IPS DF 4.7 (cell line): ENCODE measurements at regions not wholly inside any gene's neighbourhood (a gene's known extent, or its start where the extent isn't known, plus 50 kb on each side); places are given as distances from the start of the nearest gene placed in this dataset.
"Not testable (repeated sequence)": the region's sequence is repeated elsewhere in the genome, so short reads cannot be mapped to it uniquely, and the experiment has no call there.

Source experiments
- DNase-seq: peaks from one replicate; pipeline ENCODE4 v3.0.0-alpha.2; 2013; ENCODE audit warnings: low spot score; ENCODE audit errors: extremely low read depth

DNA sequence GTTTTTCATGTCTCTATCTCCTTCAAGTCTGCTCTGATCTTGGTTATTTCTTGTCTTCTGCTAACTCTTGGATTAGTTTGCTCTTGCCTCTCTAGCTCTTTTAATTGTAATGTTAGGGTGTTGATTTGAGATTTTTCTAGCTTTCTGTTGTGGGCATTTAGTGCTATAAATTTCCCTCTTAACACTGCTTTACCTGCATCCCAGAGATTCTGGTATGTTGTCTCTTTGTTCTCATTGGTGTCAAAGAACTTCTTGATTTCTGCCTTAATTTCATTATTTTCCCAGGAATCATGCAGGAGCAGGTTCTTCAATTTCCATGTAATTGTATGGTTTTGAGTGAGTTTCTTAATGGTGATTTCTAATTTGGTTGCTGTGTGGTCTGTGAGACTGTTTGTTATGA is 128.5 kb upstream of the ZNF267 start:
- not testable (repeated sequence) for DNase-seq

DNA sequence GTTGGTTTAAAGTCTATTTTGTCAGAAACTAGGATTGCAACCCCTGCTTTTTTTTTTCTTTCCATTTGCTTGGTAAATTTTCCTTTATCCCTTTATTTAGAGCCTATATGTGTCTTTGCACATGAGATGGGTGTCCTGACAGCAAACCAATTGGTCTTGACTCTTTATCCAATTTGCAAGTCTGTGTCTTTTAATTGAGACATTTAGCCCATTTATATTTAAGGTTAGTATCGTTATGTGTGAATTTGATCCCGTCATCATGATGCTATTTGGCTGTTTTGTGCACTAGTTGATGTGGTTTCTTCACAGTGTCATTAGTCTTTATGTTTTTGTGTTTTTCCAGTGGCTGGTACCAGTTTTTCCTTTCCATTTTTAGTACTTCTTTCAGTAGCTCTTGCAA is 127.7 kb upstream of the ZNF267 start:
- no peak for DNase-seq

DNA sequence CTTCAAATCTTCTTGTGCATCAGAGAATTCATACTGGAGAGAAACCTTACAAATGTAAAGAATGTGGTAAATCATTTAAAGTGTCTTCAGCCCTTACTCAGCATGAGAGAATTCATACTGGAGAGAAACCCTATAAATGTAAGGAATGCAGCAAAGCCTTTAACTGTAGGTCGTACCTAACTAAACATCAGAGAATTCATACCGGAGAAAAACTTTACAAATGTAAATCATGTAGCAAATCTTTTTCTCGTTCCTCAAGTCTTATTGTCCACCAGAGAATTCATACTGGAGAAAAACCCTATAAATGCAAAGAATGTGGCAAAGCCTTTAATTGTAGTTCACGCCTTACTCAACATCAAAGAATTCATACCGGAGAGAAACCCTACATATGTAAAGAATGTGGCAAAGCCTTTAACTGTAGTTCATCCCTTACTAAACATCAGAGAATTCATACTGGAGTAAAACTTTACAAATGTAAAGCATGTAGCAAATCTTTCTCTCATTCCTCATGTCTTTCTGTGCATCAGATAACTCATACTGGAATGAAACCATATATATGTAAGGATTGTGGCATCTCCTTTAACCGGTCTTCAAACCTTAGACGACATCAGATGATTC is 118.5 kb upstream of the ZNF267 start:
- DNase-seq, result no peak

DNA sequence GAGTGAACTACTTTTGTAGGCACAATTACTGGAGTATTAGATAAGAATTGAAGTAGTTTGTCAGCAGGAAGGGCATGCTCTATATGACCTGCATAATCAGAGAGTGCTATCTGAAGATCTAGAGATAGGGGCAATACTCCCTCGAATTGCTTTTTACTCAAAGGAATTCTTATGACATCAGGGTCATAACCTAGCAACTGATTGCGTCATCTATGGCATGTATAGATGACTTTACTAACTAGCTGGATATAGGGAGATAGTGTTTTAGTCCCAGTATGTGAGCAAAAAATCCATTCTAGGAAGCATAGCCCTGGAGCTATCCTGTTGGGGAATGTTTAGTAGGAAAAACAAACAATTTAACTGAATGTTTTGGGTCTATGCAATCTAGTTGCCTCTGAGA is 109.5 kb upstream of the ZNF267 start:
- DNase-seq, result no peak

DNA sequence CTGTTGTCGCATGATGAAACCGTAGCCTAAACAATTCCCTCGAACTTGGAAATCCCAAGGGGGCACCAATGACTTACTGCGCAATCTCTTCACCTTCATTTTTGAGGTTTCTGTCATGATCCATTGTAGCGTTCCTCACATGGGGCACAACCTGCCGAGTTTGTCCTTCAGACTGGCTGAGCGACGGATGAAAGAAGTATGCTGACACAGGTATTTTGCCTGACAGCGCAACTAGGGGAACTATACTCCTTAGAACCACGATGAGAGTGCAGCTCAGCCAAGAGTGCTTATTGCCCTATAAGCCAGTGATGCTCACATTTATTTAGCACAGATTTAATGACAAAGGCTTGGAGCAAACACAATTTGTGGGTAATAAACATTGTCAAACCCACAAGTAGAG is 106.3 kb upstream of the ZNF267 start:
- DNase-seq, result no peak

DNA sequence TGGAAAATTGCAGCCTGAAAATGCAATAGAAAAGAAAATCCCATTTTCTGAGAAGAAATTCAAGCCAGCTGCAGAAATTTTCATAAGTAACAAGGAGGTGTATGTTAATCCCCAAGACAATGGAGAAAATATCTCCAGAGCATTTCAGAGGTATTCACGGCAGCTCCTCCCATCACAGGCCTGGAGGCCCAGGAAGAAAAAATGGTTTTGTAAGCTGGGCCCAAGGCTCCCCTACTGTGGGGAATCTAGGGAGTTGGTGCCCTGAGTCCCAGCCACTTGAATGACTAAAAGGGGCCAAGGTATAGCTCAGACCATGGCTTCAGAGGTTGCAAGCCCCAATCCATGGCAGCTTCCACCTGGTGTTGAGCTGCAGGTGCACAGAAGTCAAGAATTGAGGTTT is 93.3 kb upstream of the ZNF267 start:
- no peak for DNase-seq

DNA sequence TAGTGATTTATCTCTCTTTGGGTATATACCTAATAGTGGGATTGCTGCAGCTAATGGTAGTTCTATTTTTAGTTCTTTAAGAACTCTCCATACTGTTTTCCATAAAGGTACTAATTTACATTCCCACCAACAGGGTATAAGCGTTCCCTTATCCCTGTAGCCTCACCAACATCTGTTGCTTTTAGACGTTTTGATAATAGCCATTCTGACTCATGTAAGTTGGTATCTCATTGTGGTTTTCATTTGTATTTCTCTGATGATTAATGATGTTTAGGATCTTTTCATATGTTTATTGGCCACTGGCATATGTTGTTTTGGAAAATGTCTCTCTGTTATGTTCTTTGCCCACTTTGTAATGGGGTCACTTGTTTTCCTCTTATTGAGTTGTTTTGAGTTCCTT is 88.5 kb upstream of the ZNF267 start:
- DNase-seq, result no peak

DNA sequence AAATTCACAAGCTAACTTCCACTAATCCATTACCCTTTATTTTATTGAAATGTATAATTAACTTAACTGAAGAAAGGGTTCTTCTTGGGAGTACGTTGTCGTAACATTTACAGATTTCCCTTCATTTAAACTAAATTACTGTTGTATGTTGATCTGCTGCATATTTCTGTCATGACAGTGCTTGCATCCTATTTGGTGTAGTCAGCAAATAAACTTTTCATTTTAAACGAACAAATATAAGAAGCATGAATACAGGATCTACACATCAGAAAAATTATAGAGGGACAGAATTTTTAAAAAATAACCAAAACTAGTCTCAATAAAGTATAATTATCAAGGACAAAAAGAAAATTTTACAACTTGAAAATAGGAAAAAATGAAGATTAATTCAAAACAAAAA is 66.5 kb upstream of the ZNF267 start:
- no peak for DNase-seq

DNA sequence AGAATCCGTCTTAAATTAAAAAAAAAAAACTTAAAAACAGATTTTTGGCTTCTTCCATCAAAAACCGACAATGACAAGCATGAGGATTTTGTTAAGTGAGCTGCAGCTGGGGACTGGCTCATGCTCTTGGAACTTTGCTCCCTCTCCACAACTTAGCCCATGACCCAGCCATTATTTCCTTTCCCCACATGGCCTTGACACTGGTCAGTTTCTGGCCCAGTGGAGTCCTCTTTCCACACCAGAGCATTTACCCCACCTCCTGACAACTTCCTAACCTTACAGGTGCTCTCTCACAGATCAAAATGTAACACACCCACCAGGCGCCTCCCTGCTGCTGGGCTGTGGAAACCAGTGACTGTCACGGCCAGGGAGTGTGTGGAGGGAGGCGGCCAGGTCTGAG is 62.7 kb upstream of the ZNF267 start:
- DNase-seq, result no peak

DNA sequence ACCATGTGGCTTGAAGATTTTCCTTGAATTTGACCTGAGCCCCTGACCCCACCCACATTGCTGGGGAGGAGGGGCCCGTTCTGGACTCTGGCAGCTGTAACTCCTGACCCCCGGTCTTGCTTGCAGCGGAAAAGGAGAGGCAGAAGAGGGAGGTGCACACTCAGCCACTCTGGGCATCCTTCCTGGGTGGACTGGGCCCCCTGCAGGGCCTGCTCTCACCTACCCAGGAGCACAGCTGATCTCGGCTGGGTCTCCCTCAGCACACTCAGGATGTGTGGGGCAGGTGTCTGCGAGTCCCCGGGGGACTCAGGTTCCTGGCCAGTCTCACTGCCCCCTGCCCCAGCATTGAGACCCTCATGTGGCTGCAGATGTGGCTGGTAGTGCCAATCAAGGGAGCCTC is 57.5 kb upstream of the ZNF267 start:
- DNase-seq, result not testable (repeated sequence)

DNA sequence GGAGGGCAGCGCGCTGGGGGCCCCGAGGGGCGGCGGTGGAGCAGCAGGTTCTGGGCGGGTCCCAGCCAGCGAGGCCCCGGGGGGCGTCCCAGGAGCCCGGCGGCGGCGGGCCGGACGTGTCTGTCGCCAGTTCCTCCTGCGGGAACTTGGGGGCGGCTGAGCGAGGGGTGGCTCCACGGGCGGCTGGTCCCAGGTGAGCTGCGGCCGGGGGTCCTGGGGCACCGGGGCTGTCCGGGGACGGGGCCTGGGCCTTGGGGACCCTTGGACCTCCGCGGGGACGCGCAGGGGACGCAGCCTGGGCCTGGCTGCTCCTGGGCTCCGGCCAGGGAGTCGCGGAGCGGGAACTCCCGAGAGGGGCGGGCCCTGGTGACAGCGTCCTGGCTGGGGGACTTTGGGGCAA is 54.2 kb upstream of the ZNF267 start:
- DNase-seq, result no peak

DNA sequence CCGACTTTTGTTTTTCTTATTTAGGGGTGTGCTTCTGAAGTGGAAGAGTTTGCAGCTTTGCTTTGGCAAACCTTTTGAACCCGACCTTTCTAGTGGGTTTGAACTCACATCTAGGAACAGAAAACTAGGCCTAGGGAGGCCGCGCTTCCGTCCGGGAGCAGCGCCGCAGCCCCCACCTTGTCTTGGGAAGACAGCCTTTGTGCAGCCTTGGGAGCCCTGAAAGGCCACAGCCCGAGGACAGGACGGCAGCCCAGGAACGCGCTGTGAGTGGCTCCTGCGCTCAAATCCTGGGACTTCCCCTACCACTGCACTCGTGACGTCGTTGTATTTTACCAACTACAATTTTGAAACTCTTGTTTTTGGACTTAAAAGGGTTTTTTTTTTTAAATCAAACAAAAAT is 53.7 kb upstream of the ZNF267 start:
- DNase-seq, result no peak
